ENCODE measurements at regions not wholly inside any gene's neighbourhood (a gene's known extent, or its start where the extent isn't known, plus 50 kb on each side); places are given as distances from the start of the nearest gene placed in this dataset.
"Not testable (repeated sequence)": the region's sequence is repeated elsewhere in the genome, so short reads cannot be mapped to it uniquely, and the experiment has no call there.

- no peak for ATAC-seq
Measured at GRCh38 chr2:216774620-216775019, 79.3 kb upstream of the IGFBP5 start.

- ATAC-seq, result no peak
Measured at GRCh38 chr2:216774180-216774579, 78.8 kb upstream of the IGFBP5 start.

- ATAC-seq, result no peak
Measured at GRCh38 chr2:216773072-216773471, 77.7 kb upstream of the IGFBP5 start.

GRCh38 chr2:216770717-216771116, 75.4 kb upstream of the IGFBP5 start:
- no peak for ATAC-seq

- no peak for ATAC-seq
Measured at GRCh38 chr2:216770050-216770449, 74.7 kb upstream of the IGFBP5 start.

- ATAC-seq, result no peak
Measured at GRCh38 chr2:216769626-216770025, 74.3 kb upstream of the IGFBP5 start.

- ATAC-seq, result no peak
Measured at GRCh38 chr2:216768908-216769411, 73.6 kb upstream of the IGFBP5 start.

GRCh38 chr2:216765761-216766262, 70.5 kb upstream of the IGFBP5 start:
- ATAC-seq, result no peak

GRCh38 chr2:216763396-216763795, 68.0 kb upstream of the IGFBP5 start:
- no peak for ATAC-seq

GRCh38 chr2:216761809-216762208, 66.5 kb upstream of the IGFBP5 start:
- no peak for ATAC-seq

- ATAC-seq, result no peak
Measured at GRCh38 chr2:216761133-216761532, 65.8 kb upstream of the IGFBP5 start.

GRCh38 chr2:216758256-216759155, 63.2 kb upstream of the IGFBP5 start:
- ATAC-seq, result no peak

- ATAC-seq, result no peak
Measured at GRCh38 chr2:216757532-216757931, 62.2 kb upstream of the IGFBP5 start.

GRCh38 chr2:216756435-216756834, 61.1 kb upstream of the IGFBP5 start:
- ATAC-seq, result no peak

- no peak for ATAC-seq
Measured at GRCh38 chr2:216754812-216755211, 59.5 kb upstream of the IGFBP5 start.

- ATAC-seq, result no peak
Measured at GRCh38 chr2:216754336-216754735, 59.0 kb upstream of the IGFBP5 start.

GRCh38 chr2:216752855-216753505, 57.6 kb upstream of the IGFBP5 start:
- ATAC-seq, result no peak

- not testable (repeated sequence) for ATAC-seq
Measured at GRCh38 chr2:216750750-216751149, 55.4 kb upstream of the IGFBP5 start.

GRCh38 chr2:216746268-216746667, 50.9 kb upstream of the IGFBP5 start:
- peak; percentile 23 for ATAC-seq

GRCh38 chr2:216745453-216745852, 50.1 kb upstream of the IGFBP5 start:
- no peak for ATAC-seq
